NCI-H345 treated with DMSO at 0.1 percent for 48 hours (cell line): ENCODE measurements at regions not wholly inside any gene's neighbourhood (a gene's known extent, or its start where the extent isn't known, plus 50 kb on each side); places are given as distances from the start of the nearest gene placed in this dataset.

Source experiments
- DNase-seq: peaks from one replicate; lab custom pipeline; 2025; ENCODE audit not compliant: unreplicated experiment; lab: John Stamatoyannopoulos, UW

GRCh38 chr20:25135031-25135430, 53.1 kb upstream of the VSX1 start:
- peak; percentile 86 for DNase-seq

DNA sequence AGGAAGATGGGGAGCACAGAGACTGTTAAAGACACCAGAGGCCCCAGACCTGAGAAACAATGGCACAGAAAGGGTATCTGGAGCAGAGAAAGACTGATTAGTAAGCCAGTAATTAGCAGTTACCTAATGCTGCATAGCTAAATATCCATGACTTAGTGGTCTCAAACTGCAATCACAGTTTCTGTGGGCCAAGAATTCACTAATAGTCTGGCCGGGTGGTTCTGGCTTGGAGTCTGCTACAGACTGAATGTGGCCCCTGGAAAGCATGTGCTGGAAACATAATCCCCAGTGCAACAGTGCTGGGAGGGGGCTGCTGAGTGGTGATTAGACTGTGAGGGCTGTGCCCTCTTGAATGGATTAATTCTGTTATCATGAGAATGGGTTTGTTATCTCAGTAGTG, 54.1 kb upstream of the VSX1 start:
- no peak for DNase-seq

GRCh38 chr20:25136643-25137559, 55.0 kb upstream of the VSX1 start:
- DNase-seq, result no peak

DNA sequence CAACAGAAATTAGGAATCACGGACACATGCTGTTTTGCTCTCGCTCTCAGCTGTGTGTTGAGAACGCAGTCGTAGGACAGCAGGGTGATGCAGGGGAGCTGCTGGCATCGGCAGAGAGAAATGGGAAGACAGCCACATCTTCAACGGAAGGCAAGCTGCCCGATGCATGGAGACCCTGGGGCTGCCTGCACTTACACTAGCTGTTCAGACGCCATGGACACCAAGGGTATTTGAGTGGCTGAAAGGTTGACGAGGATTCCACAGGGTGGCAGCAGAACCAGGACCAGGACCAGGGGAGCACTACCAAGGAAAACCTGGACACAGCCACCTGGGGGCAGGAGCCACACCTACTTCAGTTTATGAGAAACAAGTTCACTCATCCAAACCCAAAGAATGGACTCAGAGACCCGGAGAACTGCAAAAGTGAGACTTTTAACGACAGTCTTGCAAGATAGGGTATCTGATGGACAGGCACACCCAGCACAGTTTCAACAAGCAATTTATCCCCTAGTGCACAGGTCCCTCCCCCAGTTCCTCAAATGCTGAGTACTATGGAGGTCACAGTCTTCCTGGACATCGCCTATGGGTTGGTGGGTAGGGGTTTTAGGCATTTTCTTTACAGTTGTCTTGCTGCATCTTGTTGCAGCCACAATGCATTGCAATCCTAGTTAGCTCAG, 56.3 kb upstream of the ENTPD6 start:
- peak; percentile 38 for DNase-seq

DNA sequence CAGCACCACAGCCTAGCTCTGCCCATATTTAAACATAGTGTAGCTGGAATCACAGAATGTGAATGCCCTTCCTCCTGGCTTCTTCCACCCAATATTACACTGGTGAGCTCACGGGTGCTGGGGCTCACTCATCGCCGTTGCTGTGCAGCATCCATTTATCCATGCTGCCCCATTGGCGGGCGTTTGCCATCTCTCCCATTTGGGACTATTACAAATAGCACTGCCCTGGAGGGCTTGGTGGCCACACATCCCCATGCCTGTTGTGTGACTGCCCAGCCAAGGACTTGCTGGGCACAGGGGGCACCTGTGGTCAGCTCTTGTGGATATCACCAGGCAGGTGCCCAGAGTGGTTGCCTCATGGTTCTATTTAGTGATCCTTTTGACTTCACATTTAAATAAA, 54.5 kb upstream of the ENTPD6 start:
- DNase-seq, result no peak

DNA sequence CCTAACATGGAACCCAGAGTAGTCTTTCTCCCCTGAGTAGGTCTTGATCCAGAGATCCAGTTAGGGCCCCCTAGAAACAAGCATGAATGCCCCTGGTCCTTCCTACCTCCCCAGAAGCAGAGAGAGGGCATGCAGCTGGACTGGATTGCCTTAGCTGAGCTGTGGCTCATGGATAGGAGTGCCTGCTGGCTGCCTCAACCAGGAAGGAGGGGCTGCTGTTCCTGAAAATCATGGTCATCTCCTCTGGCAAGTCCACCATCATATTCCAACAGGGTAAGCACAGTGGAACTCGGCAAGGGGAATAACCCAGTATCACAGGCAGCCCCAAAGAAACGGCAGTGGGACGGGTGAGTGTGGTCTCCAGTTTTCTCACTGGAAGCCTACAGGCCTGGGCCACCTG, 53.1 kb upstream of the ENTPD6 start:
- DNase-seq, result no peak

DNA sequence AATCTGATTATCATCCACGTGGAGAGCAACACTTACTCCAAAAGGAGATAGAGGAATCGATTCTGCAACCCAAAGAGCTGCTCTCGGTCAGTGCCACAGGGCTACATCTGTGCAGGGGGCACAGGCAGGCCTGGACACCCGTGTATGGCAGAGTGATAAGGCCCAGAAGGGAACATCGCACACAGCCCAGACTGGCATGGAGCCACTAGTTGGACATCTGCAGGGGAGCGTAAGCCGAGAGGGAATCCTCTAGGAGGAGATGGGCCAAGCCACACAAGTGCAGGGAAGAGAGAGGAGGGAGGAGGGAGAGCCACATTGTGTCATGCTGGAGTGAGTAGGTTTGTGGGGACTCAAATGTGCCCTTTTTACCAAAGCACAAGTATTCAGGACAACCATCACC, 50.4 kb upstream of the ENTPD6 start:
- DNase-seq, result no peak
